GM19467 (cell line): ENCODE measurements at regions not wholly inside any gene's neighbourhood (a gene's known extent, or its start where the extent isn't known, plus 50 kb on each side); places are given as distances from the start of the nearest gene placed in this dataset.
"Not testable (repeated sequence)": the region's sequence is repeated elsewhere in the genome, so short reads cannot be mapped to it uniquely, and the experiment has no call there.

Experiments used
- ATAC-seq: cut with Tn5 transposase; IDR thresholded peaks from one replicate; pipeline ENCODE4 v1.9.1; 2021; ENCODE audit warnings: mild to moderate bottlenecking, moderate library complexity; ENCODE audit not compliant: unreplicated experiment

GRCh38 chr5:115469904-115470516 lies 74.6 kb downstream of the FEM1C start:
- ATAC-seq = no peak

GRCh38 chr5:115467628-115468027 lies 76.9 kb downstream of the FEM1C start:
- no peak for ATAC-seq

GRCh38 chr5:115465431-115465830 lies 79.1 kb downstream of the FEM1C start:
- no peak for ATAC-seq

GRCh38 chr5:115463983-115464382 lies 80.6 kb downstream of the FEM1C start:
- ATAC-seq = no peak

GRCh38 chr5:115461506-115462290 lies 82.9 kb downstream of the FEM1C start:
- ATAC-seq = no peak

GRCh38 chr5:115461093-115461492 lies 83.5 kb downstream of the FEM1C start:
- no peak for ATAC-seq

- no peak for ATAC-seq
Measured at GRCh38 chr5:115460472-115460871, 84.1 kb downstream of the FEM1C start.

- no peak for ATAC-seq
Measured at GRCh38 chr5:115459855-115460341, 84.7 kb downstream of the FEM1C start.

- no peak for ATAC-seq
Measured at GRCh38 chr5:115458416-115458815, 86.2 kb downstream of the FEM1C start.

- ATAC-seq = no peak
Measured at GRCh38 chr5:115458003-115458409, 86.6 kb downstream of the FEM1C start.

GRCh38 chr5:115457571-115457970 lies 87.0 kb downstream of the FEM1C start:
- no peak for ATAC-seq

- ATAC-seq = no peak
Measured at GRCh38 chr5:115456539-115457040, 88.0 kb downstream of the FEM1C start.

GRCh38 chr5:115456056-115456455 lies 88.5 kb downstream of the FEM1C start:
- no peak for ATAC-seq

- no peak for ATAC-seq
Measured at GRCh38 chr5:115455301-115455707, 89.3 kb downstream of the FEM1C start.

GRCh38 chr5:115453391-115454095 lies 91.0 kb downstream of the FEM1C start:
- ATAC-seq = no peak

- no peak for ATAC-seq
Measured at GRCh38 chr5:115452536-115453235, 91.9 kb downstream of the FEM1C start.

GRCh38 chr5:115452083-115452482 lies 92.5 kb downstream of the FEM1C start:
- no peak for ATAC-seq

GRCh38 chr5:115450741-115451140 lies 93.8 kb downstream of the FEM1C start:
- ATAC-seq = no peak

- not testable (repeated sequence) for ATAC-seq
Measured at GRCh38 chr5:115448630-115449029, 95.9 kb downstream of the FEM1C start.

GRCh38 chr5:115440782-115441451 lies 103.7 kb downstream of the FEM1C start:
- no peak for ATAC-seq
